Suprapubic skin (tissue), 4 donors: ENCODE measurements at regions not wholly inside any gene's neighbourhood (a gene's known extent, or its start where the extent isn't known, plus 50 kb on each side); places are given as distances from the start of the nearest gene placed in this dataset.
"Not testable (repeated sequence)": the region's sequence is repeated elsewhere in the genome, so short reads cannot be mapped to it uniquely, and the experiment has no call there.

Source experiments
- POLR2A ChIP-seq, 2 donors: fragments of 450-650 bp; IDR thresholded peaks; one replicate each; pipeline ENCODE4 v1.6.1; 2017; ENCODE audit warnings: antibody characterized with exemption in 2 of 2, mild to moderate bottlenecking in 2 of 2, moderate library complexity in 2 of 2
- POLR2AphosphoS5 ChIP-seq, 3 donors: sonication (generic); formaldehyde crosslinking; IDR thresholded peaks; one replicate each; pipeline ENCODE4 v1.6.1; 2017; ENCODE audit warnings: antibody characterized with exemption in 3 of 3
- TF ChIP-seq, protein P1 (sequence below), 2 donors: fragments of 200-600 bp in 1 of 2; fragments of 450-650 bp in 1 of 2; sonication (generic) in 1 of 2; IDR thresholded peaks; one replicate each; pipeline ENCODE4 v1.5.1; 2016 to 2019; ENCODE audit warnings: antibody characterized with exemption in 2 of 2, mild to moderate bottlenecking in 1 of 2, moderate library complexity in 1 of 2

DNA sequence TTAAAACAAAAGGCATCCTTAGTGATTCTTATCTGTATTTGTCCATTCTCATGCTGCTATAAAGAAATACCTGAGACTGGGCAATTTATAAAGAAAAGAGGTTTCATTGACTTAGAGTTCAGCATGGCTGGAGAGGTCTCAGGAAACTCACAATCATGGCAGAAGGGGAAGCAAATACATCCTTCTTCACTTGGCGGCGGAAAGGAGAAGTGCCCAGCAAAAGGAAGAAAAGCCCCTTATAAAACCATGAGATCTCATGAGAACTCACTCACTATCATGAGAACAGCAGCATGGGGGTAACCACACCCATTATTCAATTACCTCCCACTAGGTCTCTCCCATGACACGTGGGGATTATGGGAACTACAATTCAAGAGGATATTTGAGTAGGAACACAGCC is 271.1 kb upstream of the PRKD1 start:
- TF ChIP-seq, protein P1, sequence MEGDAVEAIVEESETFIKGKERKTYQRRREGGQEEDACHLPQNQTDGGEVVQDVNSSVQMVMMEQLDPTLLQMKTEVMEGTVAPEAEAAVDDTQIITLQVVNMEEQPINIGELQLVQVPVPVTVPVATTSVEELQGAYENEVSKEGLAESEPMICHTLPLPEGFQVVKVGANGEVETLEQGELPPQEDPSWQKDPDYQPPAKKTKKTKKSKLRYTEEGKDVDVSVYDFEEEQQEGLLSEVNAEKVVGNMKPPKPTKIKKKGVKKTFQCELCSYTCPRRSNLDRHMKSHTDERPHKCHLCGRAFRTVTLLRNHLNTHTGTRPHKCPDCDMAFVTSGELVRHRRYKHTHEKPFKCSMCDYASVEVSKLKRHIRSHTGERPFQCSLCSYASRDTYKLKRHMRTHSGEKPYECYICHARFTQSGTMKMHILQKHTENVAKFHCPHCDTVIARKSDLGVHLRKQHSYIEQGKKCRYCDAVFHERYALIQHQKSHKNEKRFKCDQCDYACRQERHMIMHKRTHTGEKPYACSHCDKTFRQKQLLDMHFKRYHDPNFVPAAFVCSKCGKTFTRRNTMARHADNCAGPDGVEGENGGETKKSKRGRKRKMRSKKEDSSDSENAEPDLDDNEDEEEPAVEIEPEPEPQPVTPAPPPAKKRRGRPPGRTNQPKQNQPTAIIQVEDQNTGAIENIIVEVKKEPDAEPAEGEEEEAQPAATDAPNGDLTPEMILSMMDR (IDR thresholded peaks at IDR 0.05): not testable (repeated sequence)
- TF ChIP-seq POLR2A, POLR2AphosphoS5 (IDR thresholded peaks at IDR 0.05): not testable (repeated sequence)
